ENCODE measurements at regions not wholly inside any gene's neighbourhood (a gene's known extent, or its start where the extent isn't known, plus 50 kb on each side); places are given as distances from the start of the nearest gene placed in this dataset.

DNA sequence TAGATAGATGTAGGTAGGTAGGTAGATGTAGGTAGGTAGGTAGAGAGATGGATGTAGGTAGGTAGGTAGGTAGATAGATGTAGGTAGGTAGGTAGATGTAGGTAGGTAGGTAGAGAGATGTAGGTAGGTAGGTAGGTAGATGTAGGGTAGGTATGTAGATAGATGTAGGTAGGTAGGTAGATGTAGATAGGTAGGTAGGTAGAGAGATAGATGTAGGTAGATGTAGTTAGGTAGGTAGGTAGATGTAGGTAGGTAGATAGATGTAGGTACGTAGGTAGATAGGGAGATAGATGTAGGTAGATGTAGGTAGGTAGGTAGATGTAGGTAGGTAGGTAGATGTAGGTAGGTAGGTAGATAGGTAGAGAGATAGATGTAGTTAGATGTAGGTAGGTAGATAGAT lies 62.3 kb upstream of the MORC3 start (continued):
- 0 out of 2 replicates have a peak, but pooled peaks have one; percentile 25 for TF ChIP-seq IRF9 (tag; IDR thresholded peaks at IDR 0.05)
- TF ChIP-seq TCFL5 (CRISPR knock-in tag; conservative IDR thresholded peaks at IDR 0.05): no peak
- TF ChIP-seq ZBTB26 (CRISPR knock-in tag; IDR thresholded peaks at IDR 0.05): peak; percentile 95
- TF ChIP-seq, protein P1, sequence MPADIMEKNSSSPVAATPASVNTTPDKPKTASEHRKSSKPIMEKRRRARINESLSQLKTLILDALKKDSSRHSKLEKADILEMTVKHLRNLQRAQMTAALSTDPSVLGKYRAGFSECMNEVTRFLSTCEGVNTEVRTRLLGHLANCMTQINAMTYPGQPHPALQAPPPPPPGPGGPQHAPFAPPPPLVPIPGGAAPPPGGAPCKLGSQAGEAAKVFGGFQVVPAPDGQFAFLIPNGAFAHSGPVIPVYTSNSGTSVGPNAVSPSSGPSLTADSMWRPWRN (IDR thresholded peaks at IDR 0.05; ENCODE audit: low read depth): no peak
- TF ChIP-seq ELF4 (CRISPR knock-in tag; IDR thresholded peaks at IDR 0.05): peak; percentile 93
- TF ChIP-seq, protein P2, sequence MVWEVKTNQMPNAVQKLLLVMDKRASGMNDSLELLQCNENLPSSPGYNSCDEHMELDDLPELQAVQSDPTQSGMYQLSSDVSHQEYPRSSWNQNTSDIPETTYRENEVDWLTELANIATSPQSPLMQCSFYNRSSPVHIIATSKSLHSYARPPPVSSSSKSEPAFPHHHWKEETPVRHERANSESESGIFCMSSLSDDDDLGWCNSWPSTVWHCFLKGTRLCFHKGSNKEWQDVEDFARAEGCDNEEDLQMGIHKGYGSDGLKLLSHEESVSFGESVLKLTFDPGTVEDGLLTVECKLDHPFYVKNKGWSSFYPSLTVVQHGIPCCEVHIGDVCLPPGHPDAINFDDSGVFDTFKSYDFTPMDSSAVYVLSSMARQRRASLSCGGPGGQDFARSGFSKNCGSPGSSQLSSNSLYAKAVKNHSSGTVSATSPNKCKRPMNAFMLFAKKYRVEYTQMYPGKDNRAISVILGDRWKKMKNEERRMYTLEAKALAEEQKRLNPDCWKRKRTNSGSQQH (CRISPR knock-in tag; IDR thresholded peaks at IDR 0.05): peak; percentile 89; the same call in 1 of the 2 replicates
- TF ChIP-seq ZNF384 (IDR thresholded peaks at IDR 0.05; ENCODE audit: low read depth, low read length): no peak
- TF ChIP-seq HDAC1 (IDR thresholded peaks at IDR 0.05): peak in 1 of 2 experiments; percentile 30; a peak in 1 of 4 replicates
- TF ChIP-seq THAP12 (CRISPR knock-in tag; IDR thresholded peaks at IDR 0.05): 0 out of 2 replicates have a peak, but pooled peaks have one; percentile 12
- no peak for TF ChIP-seq XRCC5 (IDR thresholded peaks at IDR 0.05; ENCODE audit: low read depth, low read length)
- TF ChIP-seq ZEB2 (IDR thresholded peaks at IDR 0.05): peak; percentile 90
- no peak for TF ChIP-seq ZNF280A (IDR thresholded peaks at IDR 0.05; ENCODE audit: low read depth, partially characterized antibody)
- no peak for TF ChIP-seq TRIM28 (IDR thresholded peaks at IDR 0.05)
- TF ChIP-seq, protein P3, sequence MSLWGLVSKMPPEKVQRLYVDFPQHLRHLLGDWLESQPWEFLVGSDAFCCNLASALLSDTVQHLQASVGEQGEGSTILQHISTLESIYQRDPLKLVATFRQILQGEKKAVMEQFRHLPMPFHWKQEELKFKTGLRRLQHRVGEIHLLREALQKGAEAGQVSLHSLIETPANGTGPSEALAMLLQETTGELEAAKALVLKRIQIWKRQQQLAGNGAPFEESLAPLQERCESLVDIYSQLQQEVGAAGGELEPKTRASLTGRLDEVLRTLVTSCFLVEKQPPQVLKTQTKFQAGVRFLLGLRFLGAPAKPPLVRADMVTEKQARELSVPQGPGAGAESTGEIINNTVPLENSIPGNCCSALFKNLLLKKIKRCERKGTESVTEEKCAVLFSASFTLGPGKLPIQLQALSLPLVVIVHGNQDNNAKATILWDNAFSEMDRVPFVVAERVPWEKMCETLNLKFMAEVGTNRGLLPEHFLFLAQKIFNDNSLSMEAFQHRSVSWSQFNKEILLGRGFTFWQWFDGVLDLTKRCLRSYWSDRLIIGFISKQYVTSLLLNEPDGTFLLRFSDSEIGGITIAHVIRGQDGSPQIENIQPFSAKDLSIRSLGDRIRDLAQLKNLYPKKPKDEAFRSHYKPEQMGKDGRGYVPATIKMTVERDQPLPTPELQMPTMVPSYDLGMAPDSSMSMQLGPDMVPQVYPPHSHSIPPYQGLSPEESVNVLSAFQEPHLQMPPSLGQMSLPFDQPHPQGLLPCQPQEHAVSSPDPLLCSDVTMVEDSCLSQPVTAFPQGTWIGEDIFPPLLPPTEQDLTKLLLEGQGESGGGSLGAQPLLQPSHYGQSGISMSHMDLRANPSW (CRISPR knock-in tag; IDR thresholded peaks at IDR 0.05): no peak
- TF ChIP-seq PRMT5 (CRISPR knock-in tag; IDR thresholded peaks at IDR 0.05): no peak
- TF ChIP-seq IFI16 (CRISPR knock-in tag; IDR thresholded peaks at IDR 0.05): no peak
- no peak for TF ChIP-seq HNRNPL (IDR thresholded peaks at IDR 0.05; ENCODE audit: low read depth, low read length)

Data from K562 (cell line).